DLD1 (cell line): ENCODE measurements at regions not wholly inside any gene's neighbourhood (a gene's known extent, or its start where the extent isn't known, plus 50 kb on each side); places are given as distances from the start of the nearest gene placed in this dataset.

ENCODE experiments used
- in situ Hi-C: cut with HindIII; loops from 2 replicates; pipeline ENCODE4 v1.10.0; 2017; ENCODE audit warnings: low sequenced_read_pairs

- in situ Hi-C loops = loop anchor here (10.0 kb wide), 1 partner anchor 301 kb away; no protein-coding TSS in a partner anchor
Measured at GRCh38 chr10:78354101-78354500, 320.4 kb downstream of the RPS24 start.

- in situ Hi-C loops = loop anchor here (10.0 kb wide), 1 partner anchor 298 kb away; no protein-coding TSS in a partner anchor
Measured at GRCh38 chr10:78356291-78356900, 322.7 kb downstream of the RPS24 start.

- in situ Hi-C loops = loop anchor here (10.0 kb wide), 1 partner anchor 297 kb away; no protein-coding TSS in a partner anchor
Measured at GRCh38 chr10:78357141-78358063, 323.7 kb downstream of the RPS24 start.

- in situ Hi-C loops = loop anchor here (10.0 kb wide), 1 partner anchor 296 kb away; no protein-coding TSS in a partner anchor
Measured at GRCh38 chr10:78358351-78358750, 324.7 kb downstream of the RPS24 start.

- in situ Hi-C loops = loop anchor here (10.0 kb wide), 1 partner anchor 296 kb away; no protein-coding TSS in a partner anchor
Measured at GRCh38 chr10:78358982-78359381, 325.3 kb downstream of the RPS24 start.

GRCh38 chr10:78359640-78360091 is 326.0 kb downstream of the RPS24 start:
- in situ Hi-C loops = loop anchor here (10.0 kb wide), 2 partner anchors 125 to 295 kb away; no protein-coding TSS in a partner anchor

GRCh38 chr10:78360284-78360683 is 326.6 kb downstream of the RPS24 start:
- in situ Hi-C loops = loop anchor here (10.0 kb wide), 1 partner anchor 125 kb away; no protein-coding TSS in a partner anchor

GRCh38 chr10:78361031-78361430 is 327.4 kb downstream of the RPS24 start:
- in situ Hi-C loops = loop anchor here (10.0 kb wide), 1 partner anchor 124 kb away; no protein-coding TSS in a partner anchor

GRCh38 chr10:78362406-78363022 is 328.9 kb downstream of the RPS24 start:
- in situ Hi-C loops = loop anchor here (10.0 kb wide), 1 partner anchor 122 kb away; no protein-coding TSS in a partner anchor

GRCh38 chr10:78363190-78363589 is 329.5 kb downstream of the RPS24 start:
- in situ Hi-C loops = loop anchor here (10.0 kb wide), 1 partner anchor 122 kb away; no protein-coding TSS in a partner anchor

- in situ Hi-C loops = loop anchor here (10.0 kb wide), 1 partner anchor 119 kb away; no protein-coding TSS in a partner anchor
Measured at GRCh38 chr10:78365694-78366093, 332.0 kb downstream of the RPS24 start.

GRCh38 chr10:78366663-78367411 is 333.2 kb downstream of the RPS24 start:
- in situ Hi-C loops = loop anchor here (10.0 kb wide), 1 partner anchor 118 kb away; no protein-coding TSS in a partner anchor

GRCh38 chr10:78367751-78368150 is 334.1 kb downstream of the RPS24 start:
- in situ Hi-C loops = loop anchor here (10.0 kb wide), 1 partner anchor 117 kb away; no protein-coding TSS in a partner anchor

GRCh38 chr10:78371136-78371535 is 337.5 kb downstream of the RPS24 start:
- in situ Hi-C loops = no loop called here

- in situ Hi-C loops = no loop called here
Measured at GRCh38 chr10:78372806-78373205, 339.1 kb downstream of the RPS24 start.

- in situ Hi-C loops = no loop called here
Measured at GRCh38 chr10:78374331-78375028, 340.8 kb downstream of the RPS24 start.

- in situ Hi-C loops = no loop called here
Measured at GRCh38 chr10:78375854-78376785, 342.5 kb downstream of the RPS24 start.

- in situ Hi-C loops = no loop called here
Measured at GRCh38 chr10:78377356-78377755, 343.7 kb downstream of the RPS24 start.
